Activated CD8-positive, alpha-beta T cell treated with anti-CD3 and anti-CD28 coated beads for 36 hours (primary cell): ENCODE measurements at regions not wholly inside any gene's neighbourhood (a gene's known extent, or its start where the extent isn't known, plus 50 kb on each side); places are given as distances from the start of the nearest gene placed in this dataset.
"Not testable (repeated sequence)": the region's sequence is repeated elsewhere in the genome, so short reads cannot be mapped to it uniquely, and the experiment has no call there.

Source experiments
- ATAC-seq: fragments of 200-7000 bp; cut with Tn5 transposase; one replicate; pipeline ENCODE4 v1.10.0; 2021; ENCODE audit warnings: mild to moderate bottlenecking, moderate library complexity
- CTCF ChIA-PET: fragments of 350-600 bp; sonication (Branson Sonifier 250); formaldehyde crosslinking; loops from one replicate; lab custom pipeline; 2021; ENCODE audit warnings: antibody characterized with exemption; lab: Charles Lee
- POLR2A ChIA-PET: fragments of 350-600 bp; sonication (Branson Sonifier 250); formaldehyde crosslinking; loops from one replicate; lab custom pipeline; 2021; ENCODE audit warnings: antibody characterized with exemption; lab: Charles Lee
- DNase-seq: peaks from one replicate; pipeline ENCODE4 v3.0.0-alpha.2; 2020
- H3K27ac Mint-ChIP-seq: one replicate; pipeline ENCODE4 v1.8.0; 2021; ENCODE audit warnings: mild to moderate bottlenecking, mixed read lengths
- H3K27me3 Mint-ChIP-seq: one replicate; pipeline ENCODE4 v1.8.0; 2021; ENCODE audit warnings: mixed read lengths
- H3K36me3 Mint-ChIP-seq: one replicate; pipeline ENCODE4 v1.8.0; 2021; ENCODE audit warnings: low read depth, mixed read lengths
- H3K4me1 Mint-ChIP-seq: one replicate; pipeline ENCODE4 v1.8.0; 2021; ENCODE audit warnings: low read depth, mixed read lengths
- H3K4me3 Mint-ChIP-seq: one replicate; pipeline ENCODE4 v1.8.0; 2021; ENCODE audit warnings: mild to moderate bottlenecking, moderate library complexity, mixed read lengths
- H3K9me3 Mint-ChIP-seq: one replicate; pipeline ENCODE4 v1.8.0; 2021; ENCODE audit warnings: mixed read lengths
- CTCF ChIP-seq: fragments of 200-600 bp; IDR thresholded peaks from one replicate; pipeline ENCODE4 v1.8.0; 2022; ENCODE audit warnings: antibody characterized with exemption, mild to moderate bottlenecking
- intact Hi-C: fragments of 100-400 bp; cut with micrococcal nuclease; formaldehyde crosslinking; loops from one replicate; pipeline ENCODE4 v1.10.0; 2022

GRCh38 chr7:119010635-119011034, 786.1 kb downstream of the ANKRD7 start:
- Mint-ChIP-seq H3K9me3 (peaks cover 1% of the 10 kb centered on the region), H3K36me3 (no peaks in the 10 kb centered on the region), H3K27me3 (no peaks in the 10 kb centered on the region), H3K27ac (no peak overlapping the region), H3K4me1 (no peaks in the 10 kb centered on the region), H3K4me3 (no peak overlapping the region)
- ATAC-seq (no peak), DNase-seq (no peak)
- no peak for TF ChIP-seq CTCF
- CTCF ChIA-PET = no interaction called here
- intact Hi-C loops = no loop called here
- POLR2A ChIA-PET = no interaction called here

- Mint-ChIP-seq H3K4me3 (no peak overlapping the region), H3K36me3 (no peaks in the 10 kb centered on the region), H3K4me1 (no peaks in the 10 kb centered on the region), H3K9me3 (peaks cover 14% of the 10 kb centered on the region), H3K27me3 (no peaks in the 10 kb centered on the region), H3K27ac (no peak overlapping the region)
- TF ChIP-seq CTCF = no peak
- no peak for DNase-seq
- no peak for ATAC-seq
- ChIA-PET CTCF (no interaction called here), POLR2A (no interaction called here)
- intact Hi-C loops = no loop called here
Measured at GRCh38 chr7:119026391-119026790, 801.9 kb downstream of the ANKRD7 start.

- intact Hi-C loops = no loop called here
- Mint-ChIP-seq H3K4me3 (no peak overlapping the region), H3K9me3 (peaks cover 16% of the 10 kb centered on the region), H3K27ac (no peak overlapping the region), H3K27me3 (no peaks in the 10 kb centered on the region), H3K36me3 (no peaks in the 10 kb centered on the region), H3K4me1 (no peaks in the 10 kb centered on the region)
- CTCF ChIA-PET = no interaction called here
- ATAC-seq = no peak
- no peak for TF ChIP-seq CTCF
- DNase-seq = no peak
- POLR2A ChIA-PET = no interaction called here
Measured at GRCh38 chr7:119028736-119029135, 804.2 kb downstream of the ANKRD7 start.

- ATAC-seq, H3K36me3 Mint-ChIP-seq, H3K4me3 Mint-ChIP-seq, H3K27ac Mint-ChIP-seq, POLR2A ChIA-PET, DNase-seq, intact Hi-C loops, H3K4me1 Mint-ChIP-seq, CTCF ChIA-PET, H3K27me3 Mint-ChIP-seq: not testable (repeated sequence)
- H3K9me3 Mint-ChIP-seq = peaks cover 16% of the 10 kb centered on the region
Measured at GRCh38 chr7:119032136-119032535, 807.6 kb downstream of the ANKRD7 start.

- ChIA-PET CTCF (no interaction called here), POLR2A (no interaction called here)
- H3K4me3 Mint-ChIP-seq = no peak overlapping the region
- no peak for TF ChIP-seq CTCF
- H3K9me3 Mint-ChIP-seq = peaks cover 16% of the 10 kb centered on the region
- H3K27ac Mint-ChIP-seq = no peak overlapping the region
- H3K36me3 Mint-ChIP-seq = no peaks in the 10 kb centered on the region
- H3K27me3 Mint-ChIP-seq = no peaks in the 10 kb centered on the region
- intact Hi-C loops = no loop called here
- ATAC-seq (no peak), DNase-seq (no peak)
- no peaks in the 10 kb centered on the region for H3K4me1 Mint-ChIP-seq
Measured at GRCh38 chr7:119033641-119034040, 809.1 kb downstream of the ANKRD7 start.

GRCh38 chr7:119037941-119038340, 813.4 kb downstream of the ANKRD7 start:
- ATAC-seq (no peak), DNase-seq (no peak)
- no peaks in the 10 kb centered on the region for H3K36me3 Mint-ChIP-seq
- no peak overlapping the region for H3K4me3 Mint-ChIP-seq
- peaks cover 15% of the 10 kb centered on the region for H3K9me3 Mint-ChIP-seq
- intact Hi-C loops = no loop called here
- ChIA-PET CTCF (no interaction called here), POLR2A (no interaction called here)
- no peaks in the 10 kb centered on the region for H3K4me1 Mint-ChIP-seq
- H3K27ac Mint-ChIP-seq = no peak overlapping the region
- TF ChIP-seq CTCF = no peak
- H3K27me3 Mint-ChIP-seq = no peaks in the 10 kb centered on the region
